ENCODE measurements at regions not wholly inside any gene's neighbourhood (a gene's known extent, or its start where the extent isn't known, plus 50 kb on each side); places are given as distances from the start of the nearest gene placed in this dataset.
A peak's percentile ranks its signal among the peaks of the same experiment; 100 is the strongest.
"Not testable (repeated sequence)": the region's sequence is repeated elsewhere in the genome, so short reads cannot be mapped to it uniquely, and the experiment has no call there.

GRCh38 chr20:25856256-25856884 is 159.7 kb upstream of the ZNF337 start:
- H3K4me1 ChIP-seq, result no peaks in the 10 kb centered on the region
- Mint-ChIP-seq H3K9me3 (peaks cover 10% of the 10 kb centered on the region), H3K36me3 (peaks cover 2% of the 10 kb centered on the region), H3K4me3 (peak overlapping the region; percentile 36), H3K27ac (no peak overlapping the region), H3K4me1 (peaks cover 33% of the 10 kb centered on the region), H3K27me3 (ENCODE audit: insufficient read depth, low read depth) (peaks cover 20% of the 10 kb centered on the region)
- H3K4me2 ChIP-seq, result no peak overlapping the region
- no peak overlapping the region for H3K27ac ChIP-seq
- H3K9me3 ChIP-seq (ENCODE audit: low read depth), result no peaks in the 10 kb centered on the region
- peaks cover 54% of the 10 kb centered on the region for H3K27me3 ChIP-seq
- no peaks in the 10 kb centered on the region for H3K36me3 ChIP-seq
- H2AFZ ChIP-seq (replicated peaks), result no peak overlapping the region
- peaks cover 12% of the 10 kb centered on the region for H4K20me1 ChIP-seq (ENCODE audit: low read depth)
- no peak overlapping the region for H3K4me3 ChIP-seq
- no peak overlapping the region for H3K9ac ChIP-seq
- no peaks in the 10 kb centered on the region for H3K79me2 ChIP-seq (ENCODE audit: low read depth)
- no peaks in the 10 kb centered on the region for H3F3A ChIP-seq (ENCODE audit: low read depth)
- no peak for TF ChIP-seq CTCF (IDR thresholded peaks at IDR 0.05)
- TF ChIP-seq EZH2phosphoT487 (IDR thresholded peaks at IDR 0.05), result no peak
- no peak for TF ChIP-seq EZH2 (IDR thresholded peaks at IDR 0.05)
- no peak for DNase-seq (ENCODE audit: low spot score)

GRCh38 chr20:25855451-25856156 is 159.0 kb upstream of the ZNF337 start:
- peaks cover 46% of the 10 kb centered on the region for H3K27me3 ChIP-seq
- H3K79me2 ChIP-seq (ENCODE audit: low read depth); H3K9me3 ChIP-seq (ENCODE audit: low read depth); H3K9ac ChIP-seq; DNase-seq (ENCODE audit: low spot score); H3K36me3 Mint-ChIP-seq; H3K4me3 ChIP-seq; H3K4me2 ChIP-seq; H2AFZ ChIP-seq (replicated peaks); H3K4me3 Mint-ChIP-seq; H3K36me3 ChIP-seq; H3K4me1 ChIP-seq; H3K27ac Mint-ChIP-seq; H3K27ac ChIP-seq; H3F3A ChIP-seq (ENCODE audit: low read depth): not testable (repeated sequence)
- peaks cover 27% of the 10 kb centered on the region for H3K4me1 Mint-ChIP-seq
- peaks cover 14% of the 10 kb centered on the region for H3K27me3 Mint-ChIP-seq (ENCODE audit: insufficient read depth, low read depth)
- H3K9me3 Mint-ChIP-seq, result peaks cover 10% of the 10 kb centered on the region
- peaks cover 10% of the 10 kb centered on the region for H4K20me1 ChIP-seq (ENCODE audit: low read depth)

GRCh38 chr20:25854666-25855065 is 158.0 kb upstream of the ZNF337 start:
- not testable (repeated sequence) for H3F3A ChIP-seq (ENCODE audit: low read depth); H2AFZ ChIP-seq (replicated peaks); H3K9ac ChIP-seq; H3K4me3 Mint-ChIP-seq; H4K20me1 ChIP-seq (ENCODE audit: low read depth); H3K27ac ChIP-seq; H3K36me3 Mint-ChIP-seq; H3K4me1 ChIP-seq; H3K4me2 ChIP-seq; H3K79me2 ChIP-seq (ENCODE audit: low read depth); H3K4me3 ChIP-seq; DNase-seq (ENCODE audit: low spot score); H3K36me3 ChIP-seq; H3K9me3 ChIP-seq (ENCODE audit: low read depth); H3K27ac Mint-ChIP-seq
- Mint-ChIP-seq H3K27me3 (ENCODE audit: insufficient read depth, low read depth) (peaks cover 14% of the 10 kb centered on the region), H3K4me1 (peaks cover 23% of the 10 kb centered on the region), H3K9me3 (peaks cover 10% of the 10 kb centered on the region)
- peaks cover 37% of the 10 kb centered on the region for H3K27me3 ChIP-seq

- not testable (repeated sequence) for H3K4me3 Mint-ChIP-seq; H3K9ac ChIP-seq; H3F3A ChIP-seq (ENCODE audit: low read depth); H3K27ac ChIP-seq; H3K36me3 ChIP-seq; H3K9me3 ChIP-seq (ENCODE audit: low read depth); H3K27me3 Mint-ChIP-seq (ENCODE audit: insufficient read depth, low read depth); H3K79me2 ChIP-seq (ENCODE audit: low read depth); H3K9me3 Mint-ChIP-seq; H3K4me2 ChIP-seq; H2AFZ ChIP-seq (replicated peaks); DNase-seq (ENCODE audit: low spot score); H4K20me1 ChIP-seq (ENCODE audit: low read depth); H3K4me1 ChIP-seq; H3K4me3 ChIP-seq; H3K36me3 Mint-ChIP-seq; H3K27ac Mint-ChIP-seq
- peaks cover 28% of the 10 kb centered on the region for H3K27me3 ChIP-seq
- peaks cover 18% of the 10 kb centered on the region for H3K4me1 Mint-ChIP-seq
Observed at GRCh38 chr20:25853718-25854388, 157.2 kb upstream of the ZNF337 start.

- H3F3A ChIP-seq (ENCODE audit: low read depth); H3K27me3 Mint-ChIP-seq (ENCODE audit: insufficient read depth, low read depth); H3K4me2 ChIP-seq; H3K36me3 Mint-ChIP-seq; H3K9me3 ChIP-seq (ENCODE audit: low read depth); H3K9me3 Mint-ChIP-seq; H3K79me2 ChIP-seq (ENCODE audit: low read depth); H2AFZ ChIP-seq (replicated peaks); H4K20me1 ChIP-seq (ENCODE audit: low read depth); H3K9ac ChIP-seq; H3K36me3 ChIP-seq; H3K4me3 ChIP-seq; H3K27ac ChIP-seq; H3K4me1 ChIP-seq; DNase-seq (ENCODE audit: low spot score); H3K27ac Mint-ChIP-seq: not testable (repeated sequence)
- H3K4me1 Mint-ChIP-seq, result peaks cover 14% of the 10 kb centered on the region
- H3K27me3 ChIP-seq, result peaks cover 21% of the 10 kb centered on the region
- peak overlapping the region; percentile 13 for H3K4me3 Mint-ChIP-seq
Observed at GRCh38 chr20:25852968-25853717, 156.5 kb upstream of the ZNF337 start.

- not testable (repeated sequence) for H3K79me2 ChIP-seq (ENCODE audit: low read depth); H3K9me3 Mint-ChIP-seq; H3K4me3 Mint-ChIP-seq; H3K27ac ChIP-seq; H3F3A ChIP-seq (ENCODE audit: low read depth); H3K4me3 ChIP-seq; H3K9ac ChIP-seq; H3K4me1 ChIP-seq; H3K36me3 ChIP-seq; H3K4me2 ChIP-seq; H3K27me3 Mint-ChIP-seq (ENCODE audit: insufficient read depth, low read depth); H3K36me3 Mint-ChIP-seq; H3K4me1 Mint-ChIP-seq; H2AFZ ChIP-seq (replicated peaks); H3K27ac Mint-ChIP-seq; H3K9me3 ChIP-seq (ENCODE audit: low read depth); DNase-seq (ENCODE audit: low spot score); H4K20me1 ChIP-seq (ENCODE audit: low read depth); H3K27me3 ChIP-seq
Observed at GRCh38 chr20:25850133-25850532, 153.5 kb upstream of the ZNF337 start.
